ENCODE measurements at regions not wholly inside any gene's neighbourhood (a gene's known extent, or its start where the extent isn't known, plus 50 kb on each side); places are given as distances from the start of the nearest gene placed in this dataset.

- intact Hi-C loops (cut with DNase I) = no loop called here
- H3K36me3 ChIP-seq (ENCODE audit: control insufficient read depth in 2 of 3, insufficient read depth in 3 of 3, low read length in 3 of 3) = no peaks in the 10 kb centered on the region
- no peaks in the 10 kb centered on the region for H3K4me1 ChIP-seq (ENCODE audit: control insufficient read depth in 2 of 3, insufficient read depth in 2 of 3, low read depth in 1 of 3, low read length in 3 of 3)
- H3K27me3 ChIP-seq (ENCODE audit: control insufficient read depth, insufficient read depth, low read length) = no peaks in the 10 kb centered on the region
- FAIRE-seq (no peak), DNase-seq (no peak)
- H3K4me3 ChIP-seq (ENCODE audit: low read length in 3 of 3) = no peak overlapping the region
- no peaks in the 10 kb centered on the region for H3K9me3 ChIP-seq (ENCODE audit: control insufficient read depth in 2 of 3, insufficient read depth in 1 of 3, low read length in 3 of 3)
- H3K9ac ChIP-seq (ENCODE audit: low read length in 3 of 3) = no peak overlapping the region
- H3K27ac ChIP-seq (ENCODE audit: low read depth in 2 of 2, low read length in 2 of 2) = no peak overlapping the region
- TF ChIP-seq CTCF (IDR thresholded peaks at IDR 0.05; ENCODE audit: borderline replicate concordance, extremely low read depth, insufficient read depth) = no peak
Measured at GRCh38 chr6:109225946-109226345, 130.6 kb downstream of the CEP57L1 start.

- Histone ChIP-seq H3K27me3 (ENCODE audit: control insufficient read depth, insufficient read depth, low read length) (no peaks in the 10 kb centered on the region), H3K9me3 (ENCODE audit: control insufficient read depth in 2 of 3, insufficient read depth in 1 of 3, low read length in 3 of 3) (no peaks in the 10 kb centered on the region), H3K9ac (ENCODE audit: low read length in 3 of 3) (no peak overlapping the region), H3K4me3 (ENCODE audit: low read length in 3 of 3) (no peak overlapping the region), H3K36me3 (ENCODE audit: control insufficient read depth in 2 of 3, insufficient read depth in 3 of 3, low read length in 3 of 3) (no peaks in the 10 kb centered on the region), H3K27ac (ENCODE audit: low read depth in 2 of 2, low read length in 2 of 2) (no peak overlapping the region), H3K4me1 (ENCODE audit: control insufficient read depth in 2 of 3, insufficient read depth in 2 of 3, low read depth in 1 of 3, low read length in 3 of 3) (peaks cover 0 to 3% (median 0%) of the 10 kb centered on the region in 3 donors)
- FAIRE-seq (no peak), DNase-seq (no peak)
- TF ChIP-seq CTCF (IDR thresholded peaks at IDR 0.05; ENCODE audit: borderline replicate concordance, extremely low read depth, insufficient read depth) = no peak
- intact Hi-C loops (cut with DNase I) = no loop called here
Measured at GRCh38 chr6:109224994-109225393, 129.7 kb downstream of the CEP57L1 start.

GRCh38 chr6:109224107-109224875, 129.0 kb downstream of the CEP57L1 start:
- no peak overlapping the region for H3K4me3 ChIP-seq (ENCODE audit: low read length in 3 of 3)
- H3K27me3 ChIP-seq (ENCODE audit: control insufficient read depth, insufficient read depth, low read length) = no peaks in the 10 kb centered on the region
- no peaks in the 10 kb centered on the region for H3K36me3 ChIP-seq (ENCODE audit: control insufficient read depth in 2 of 3, insufficient read depth in 3 of 3, low read length in 3 of 3)
- H3K9me3 ChIP-seq (ENCODE audit: control insufficient read depth in 2 of 3, insufficient read depth in 1 of 3, low read length in 3 of 3) = no peaks in the 10 kb centered on the region
- TF ChIP-seq CTCF (IDR thresholded peaks at IDR 0.05; ENCODE audit: borderline replicate concordance, extremely low read depth, insufficient read depth) = no peak
- H3K27ac ChIP-seq (ENCODE audit: low read depth in 2 of 2, low read length in 2 of 2) = no peak overlapping the region
- FAIRE-seq = no peak
- no peak for DNase-seq
- intact Hi-C loops (cut with DNase I) = no loop called here
- peaks cover 0 to 3% (median 0%) of the 10 kb centered on the region in 3 donors for H3K4me1 ChIP-seq (ENCODE audit: control insufficient read depth in 2 of 3, insufficient read depth in 2 of 3, low read depth in 1 of 3, low read length in 3 of 3)
- no peak overlapping the region for H3K9ac ChIP-seq (ENCODE audit: low read length in 3 of 3)

Data from kidney (tissue), 13 donors.